WTC11 (cell line): ENCODE measurements at regions not wholly inside any gene's neighbourhood (a gene's known extent, or its start where the extent isn't known, plus 50 kb on each side); places are given as distances from the start of the nearest gene placed in this dataset.

Experiments
- ATAC-seq: fragments of 200-7000 bp; cut with Tn5 transposase; 2 replicates; pipeline ENCODE4 v1.10.0; 2021; ENCODE audit warnings: mild to moderate bottlenecking, moderate library complexity
- CTCF ChIA-PET: fragments of 300-600 bp; sonication (Branson Sonifier 250); formaldehyde crosslinking; loops from one replicate; lab custom pipeline; 2021; ENCODE audit warnings: antibody characterized with exemption; lab: Charles Lee
- POLR2A ChIA-PET: fragments of 350-600 bp; sonication (Branson Sonifier 250); formaldehyde crosslinking; loops from one replicate; lab custom pipeline; 2021; ENCODE audit warnings: antibody characterized with exemption; lab: Charles Lee
- DNase-seq: peaks from one replicate; pipeline ENCODE4 v3.0.0; 2021; ENCODE audit warnings: low spot score
- H3K27ac Mint-ChIP-seq: 2 replicates; pipeline ENCODE4 v1.8.0; 2021; ENCODE audit warnings: mixed read lengths
- H3K27me3 Mint-ChIP-seq: 2 replicates; pipeline ENCODE4 v1.8.0; 2021; ENCODE audit warnings: low read depth, mild to moderate bottlenecking, moderate library complexity, mixed read lengths
- H3K36me3 Mint-ChIP-seq: 2 replicates; pipeline ENCODE4 v1.8.0; 2021; ENCODE audit warnings: mixed read lengths
- H3K4me1 Mint-ChIP-seq: 2 replicates; pipeline ENCODE4 v1.8.0; 2022; ENCODE audit warnings: mixed read lengths
- H3K4me3 Mint-ChIP-seq: 2 replicates; pipeline ENCODE4 v1.8.0; 2021; ENCODE audit warnings: mild to moderate bottlenecking, moderate library complexity, mixed read lengths
- H3K9me3 Mint-ChIP-seq: 2 replicates; pipeline ENCODE4 v1.8.0; 2021; ENCODE audit warnings: mixed read lengths
- AR ChIP-seq: fragments of 250-450 bp; sonication (Bioruptor Pico); IDR thresholded peaks from 2 replicates; pipeline ENCODE4 v1.9.0; 2021; ENCODE audit warnings: mild to moderate bottlenecking
- ARID4B ChIP-seq: sonication (generic); formaldehyde crosslinking; IDR thresholded peaks from 2 replicates; pipeline ENCODE4 v1.8.0; 2023; ENCODE audit warnings: missing genetic modification reagents, mild to moderate bottlenecking, borderline replicate concordance
- EMX1 ChIP-seq: fragments of 250-450 bp; sonication (Bioruptor Pico); IDR thresholded peaks from 2 replicates; pipeline ENCODE4 v1.8.0; 2021; ENCODE audit warnings: mild to moderate bottlenecking
- FOXJ3 ChIP-seq: sonication (generic); formaldehyde crosslinking; IDR thresholded peaks from 2 replicates; pipeline ENCODE4 v1.9.0; 2021; ENCODE audit warnings: missing genetic modification reagents, mild to moderate bottlenecking, borderline replicate concordance
- GRHL2 ChIP-seq: fragments of 250-450 bp; sonication (Bioruptor Pico); IDR thresholded peaks from 2 replicates; pipeline ENCODE4 v1.8.0; 2022; ENCODE audit warnings: mild to moderate bottlenecking, moderate library complexity; ENCODE audit not compliant: insufficient replicate concordance, severe bottlenecking
- HMGA2 ChIP-seq: fragments of 250-450 bp; sonication (Bioruptor Pico); IDR thresholded peaks from 2 replicates; pipeline ENCODE4 v1.4.0; 2021; ENCODE audit warnings: mild to moderate bottlenecking, moderate library complexity
- IRF2 ChIP-seq: sonication (generic); formaldehyde crosslinking; IDR thresholded peaks from 2 replicates; pipeline ENCODE4 v1.8.0; 2022; ENCODE audit warnings: low read depth, missing genetic modification reagents, borderline replicate concordance
- JAZF1 ChIP-seq: fragments of 250-450 bp; sonication (Bioruptor Pico); IDR thresholded peaks from 2 replicates; pipeline ENCODE4 v1.9.0; 2021; ENCODE audit warnings: moderate library complexity, mild to moderate bottlenecking, inconsistent platforms
- JUN ChIP-seq: sonication (generic); formaldehyde crosslinking; IDR thresholded peaks from 2 replicates; pipeline ENCODE4 v1.8.0; 2023; ENCODE audit warnings: mild to moderate bottlenecking, missing genetic modification reagents
- KAT7 ChIP-seq: sonication (generic); formaldehyde crosslinking; IDR thresholded peaks from 2 replicates; pipeline ENCODE4 v1.8.1; 2023; ENCODE audit warnings: missing genetic modification reagents, mild to moderate bottlenecking, borderline replicate concordance
- MYBL2 ChIP-seq: sonication (generic); formaldehyde crosslinking; IDR thresholded peaks from 2 replicates; pipeline ENCODE4 v1.8.1; 2023; ENCODE audit warnings: mild to moderate bottlenecking, moderate library complexity, missing genetic modification reagents
- OVOL2 ChIP-seq: fragments of 250-450 bp; sonication (Bioruptor Pico); IDR thresholded peaks from 2 replicates; pipeline ENCODE4 v1.9.0; 2021; ENCODE audit warnings: mild to moderate bottlenecking, borderline replicate concordance
- SMAD3 ChIP-seq: sonication (generic); formaldehyde crosslinking; IDR thresholded peaks from 2 replicates; pipeline ENCODE4 v1.8.0; 2022; ENCODE audit warnings: missing genetic modification reagents, mild to moderate bottlenecking, borderline replicate concordance
- SP1 ChIP-seq: sonication (generic); formaldehyde crosslinking; conservative IDR thresholded peaks from 2 replicates; pipeline ENCODE4 v1.8.1; 2022; ENCODE audit warnings: missing genetic modification reagents
- USF1 ChIP-seq: sonication (generic); formaldehyde crosslinking; IDR thresholded peaks from 2 replicates; pipeline ENCODE4 v1.8.0; 2022; ENCODE audit warnings: mild to moderate bottlenecking, missing genetic modification reagents
- ZNF232 ChIP-seq: sonication (generic); formaldehyde crosslinking; IDR thresholded peaks from 2 replicates; pipeline ENCODE4 v1.8.0; 2022; ENCODE audit warnings: mild to moderate bottlenecking, missing genetic modification reagents
- ZNF263 ChIP-seq: sonication (generic); formaldehyde crosslinking; IDR thresholded peaks from 2 replicates; pipeline ENCODE4 v1.8.1; 2022; ENCODE audit warnings: low read depth, mild to moderate bottlenecking, moderate library complexity, missing genetic modification reagents
- ZNF416 ChIP-seq: fragments of 250-450 bp; sonication (Bioruptor Pico); IDR thresholded peaks from 2 replicates; pipeline ENCODE4 v1.9.0; 2021; ENCODE audit warnings: mild to moderate bottlenecking, inconsistent platforms
- TF ChIP-seq, protein P1 (sequence below): fragments of 250-450 bp; sonication (Bioruptor Pico); conservative IDR thresholded peaks from 2 replicates; pipeline ENCODE4 v1.9.0; 2021; ENCODE audit warnings: mild to moderate bottlenecking
- TF ChIP-seq, protein P2 (sequence below): sonication (generic); formaldehyde crosslinking; IDR thresholded peaks from 2 replicates; pipeline ENCODE4 v1.8.0; 2022; ENCODE audit warnings: mild to moderate bottlenecking, missing genetic modification reagents

DNA sequence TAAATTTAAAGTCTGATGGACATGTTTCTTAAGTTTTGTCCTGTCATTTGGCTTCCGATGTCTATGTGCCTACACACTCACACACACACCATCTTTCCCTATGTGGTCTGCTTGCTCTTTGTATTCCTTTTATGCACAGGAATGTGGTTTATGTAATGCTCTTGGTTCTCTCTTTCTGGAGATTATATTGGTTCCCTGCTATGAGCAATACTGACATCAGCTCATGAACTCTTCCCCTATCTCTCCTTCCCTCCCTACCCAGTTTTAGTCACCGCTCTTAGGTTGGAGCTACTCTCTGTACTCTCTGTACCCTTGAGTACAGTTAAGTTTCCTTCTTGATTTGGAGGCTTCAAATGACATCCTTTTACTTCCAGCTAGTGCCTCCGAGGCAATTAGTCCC is 77.9 kb upstream of the MVB12B start (continued):
- TF ChIP-seq AR (CRISPR knock-in tag), result no peak
- TF ChIP-seq KAT7 (CRISPR knock-in tag), result no peak
- TF ChIP-seq HMGA2, result no peak
- no peak for TF ChIP-seq MYBL2 (CRISPR knock-in tag)
- TF ChIP-seq USF1 (CRISPR knock-in tag), result no peak

DNA sequence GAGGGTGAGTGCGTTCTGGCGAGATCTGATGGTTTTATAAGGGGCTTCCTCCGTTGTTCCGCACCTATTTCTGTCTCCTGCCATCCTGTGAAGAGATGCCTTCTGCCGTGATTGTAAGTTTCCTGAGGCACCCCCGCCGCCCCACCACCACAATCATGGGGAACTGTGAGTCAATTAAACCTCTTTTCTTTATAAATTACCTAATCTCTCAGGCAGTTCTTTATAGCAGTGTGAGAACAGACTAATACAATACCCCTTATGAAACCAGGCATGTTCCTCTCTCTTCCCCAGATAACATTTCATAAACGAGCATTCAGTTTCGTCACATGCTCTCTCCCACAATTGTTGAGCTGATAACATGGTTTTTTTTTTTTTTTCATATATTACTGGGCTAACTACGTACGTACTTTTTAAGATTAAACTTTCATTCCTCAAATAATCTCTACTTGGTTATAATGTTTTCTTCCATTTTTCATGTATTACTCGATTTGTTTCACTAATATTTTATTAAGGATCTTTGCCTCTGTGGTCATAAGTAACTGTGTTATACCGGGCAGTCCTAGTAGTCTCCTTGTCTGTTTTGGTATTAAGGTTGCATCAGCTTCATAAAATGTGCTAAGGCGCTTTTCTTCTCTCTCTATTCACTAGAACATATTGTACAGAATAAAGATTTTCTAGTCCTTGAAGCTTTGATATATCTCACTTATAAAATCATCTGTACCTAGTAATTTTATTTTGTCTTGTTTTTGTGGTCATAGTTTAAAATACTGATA is 64.9 kb upstream of the MVB12B start:
- DNase-seq (no peak), ATAC-seq (no peak)
- POLR2A ChIA-PET, result no interaction called here
- Mint-ChIP-seq H3K27me3 (no peaks in the 10 kb centered on the region; the same call in 1 of the 2 replicates), H3K9me3 (0 out of 2 replicates have a peak, but pooled peaks cover 6% of the 10 kb centered on the region), H3K27ac (no peak overlapping the region), H3K36me3 (no peaks in the 10 kb centered on the region), H3K4me3 (no peak overlapping the region), H3K4me1 (no peaks in the 10 kb centered on the region)
- TF ChIP-seq ARID4B (CRISPR knock-in tag) (no peak), AR (CRISPR knock-in tag) (no peak), ZNF263 (no peak), FOXJ3 (no peak), IRF2 (CRISPR knock-in tag) (no peak), SP1 (CRISPR knock-in tag) (no peak), ZNF232 (CRISPR knock-in tag) (no peak), SMAD3 (CRISPR knock-in tag) (no peak), HMGA2 (no peak), OVOL2 (CRISPR knock-in tag) (no peak), ZNF416 (no peak), JAZF1 (no peak), EMX1 (CRISPR knock-in tag) (no peak), JUN (CRISPR knock-in tag) (no peak), GRHL2 (no peak)
- TF ChIP-seq, protein P1, sequence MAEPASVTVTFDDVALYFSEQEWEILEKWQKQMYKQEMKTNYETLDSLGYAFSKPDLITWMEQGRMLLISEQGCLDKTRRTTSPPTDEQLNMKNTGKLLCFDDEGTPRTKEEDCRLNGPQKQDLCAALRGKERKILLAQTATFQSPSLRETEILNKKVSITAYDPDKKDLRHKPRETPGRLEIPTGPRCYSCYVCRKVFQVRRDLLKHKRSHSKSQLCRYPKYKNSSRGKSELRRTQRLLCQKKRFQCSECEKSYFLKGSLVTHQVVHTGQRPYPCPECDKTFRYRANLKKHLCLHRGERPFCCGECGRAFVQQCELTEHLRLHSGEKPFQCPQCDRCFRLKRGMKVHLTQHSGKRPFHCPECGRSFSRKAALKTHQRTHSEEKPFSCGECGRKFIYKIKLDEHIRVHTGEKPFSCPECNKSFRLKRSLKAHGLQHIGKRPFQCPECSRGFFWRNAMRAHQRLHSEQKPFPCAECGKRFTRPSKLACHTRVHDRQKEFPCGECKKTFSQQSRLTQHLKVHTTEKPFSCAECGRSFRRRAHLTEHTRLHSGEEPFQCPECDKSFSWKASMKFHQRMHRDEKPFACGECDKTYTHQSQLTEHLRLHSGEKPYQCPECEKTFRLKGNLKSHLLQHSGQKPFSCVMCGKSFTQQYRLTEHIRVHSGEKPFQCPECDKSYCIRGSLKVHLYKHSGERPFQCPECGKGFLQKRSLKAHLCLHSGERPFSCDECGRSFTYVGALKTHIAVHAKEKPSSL (CRISPR knock-in tag), result no peak
- TF ChIP-seq, protein P2, sequence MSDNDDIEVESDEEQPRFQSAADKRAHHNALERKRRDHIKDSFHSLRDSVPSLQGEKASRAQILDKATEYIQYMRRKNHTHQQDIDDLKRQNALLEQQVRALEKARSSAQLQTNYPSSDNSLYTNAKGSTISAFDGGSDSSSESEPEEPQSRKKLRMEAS, result no peak
- CTCF ChIA-PET, result no interaction called here
